ENCODE measurements at regions not wholly inside any gene's neighbourhood (a gene's known extent, or its start where the extent isn't known, plus 50 kb on each side); places are given as distances from the start of the nearest gene placed in this dataset.

GRCh38 chr5:91699429-91699828 lies 316.3 kb upstream of the ARRDC3 start:
- TF ChIP-seq, protein P1, sequence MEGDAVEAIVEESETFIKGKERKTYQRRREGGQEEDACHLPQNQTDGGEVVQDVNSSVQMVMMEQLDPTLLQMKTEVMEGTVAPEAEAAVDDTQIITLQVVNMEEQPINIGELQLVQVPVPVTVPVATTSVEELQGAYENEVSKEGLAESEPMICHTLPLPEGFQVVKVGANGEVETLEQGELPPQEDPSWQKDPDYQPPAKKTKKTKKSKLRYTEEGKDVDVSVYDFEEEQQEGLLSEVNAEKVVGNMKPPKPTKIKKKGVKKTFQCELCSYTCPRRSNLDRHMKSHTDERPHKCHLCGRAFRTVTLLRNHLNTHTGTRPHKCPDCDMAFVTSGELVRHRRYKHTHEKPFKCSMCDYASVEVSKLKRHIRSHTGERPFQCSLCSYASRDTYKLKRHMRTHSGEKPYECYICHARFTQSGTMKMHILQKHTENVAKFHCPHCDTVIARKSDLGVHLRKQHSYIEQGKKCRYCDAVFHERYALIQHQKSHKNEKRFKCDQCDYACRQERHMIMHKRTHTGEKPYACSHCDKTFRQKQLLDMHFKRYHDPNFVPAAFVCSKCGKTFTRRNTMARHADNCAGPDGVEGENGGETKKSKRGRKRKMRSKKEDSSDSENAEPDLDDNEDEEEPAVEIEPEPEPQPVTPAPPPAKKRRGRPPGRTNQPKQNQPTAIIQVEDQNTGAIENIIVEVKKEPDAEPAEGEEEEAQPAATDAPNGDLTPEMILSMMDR (IDR thresholded peaks at IDR 0.05; ENCODE audit: insufficient read depth, low read depth, low read length), result no peak
- POLR2A ChIA-PET, result no interaction called here
- no peaks in the 10 kb centered on the region for H3K36me3 ChIP-seq (ENCODE audit: control insufficient read depth, insufficient read depth, low read length)
- CTCF ChIA-PET, result no interaction called here
- no peak for DNase-seq (ENCODE audit: low read depth)
- no peak overlapping the region for H3K4me3 ChIP-seq (ENCODE audit: low read depth, low read length)
- H3K27me3 ChIP-seq (ENCODE audit: control insufficient read depth, insufficient read depth, low read length), result no peaks in the 10 kb centered on the region

DNA sequence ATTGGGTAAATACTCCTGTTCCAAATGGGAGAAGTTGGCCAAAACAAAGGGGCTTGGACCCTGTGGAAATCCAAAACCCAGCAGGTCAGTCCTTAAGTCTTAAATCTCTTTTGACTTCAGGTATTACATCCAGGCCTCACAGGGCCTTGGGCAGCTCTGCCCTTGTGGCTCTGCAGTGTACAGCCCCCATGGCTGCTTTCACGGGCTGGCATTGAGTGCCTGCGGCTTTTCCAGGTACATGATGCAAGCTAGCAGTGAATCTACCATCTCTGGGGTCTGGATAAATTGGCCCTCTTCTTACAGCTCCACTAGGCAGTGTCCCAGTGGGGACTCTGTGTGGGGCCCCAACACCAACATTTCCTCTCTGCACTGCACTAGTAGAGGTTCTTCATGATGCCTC lies 308.5 kb upstream of the ARRDC3 start:
- TF ChIP-seq, protein P1 (IDR thresholded peaks at IDR 0.05; ENCODE audit: insufficient read depth, low read depth, low read length), result no peak
- DNase-seq (ENCODE audit: low read depth), result no peak
- no peaks in the 10 kb centered on the region for H3K36me3 ChIP-seq (ENCODE audit: control insufficient read depth, insufficient read depth, low read length)
- no peak overlapping the region for H3K4me3 ChIP-seq (ENCODE audit: low read depth, low read length)
- POLR2A ChIA-PET, result no interaction called here
- no peaks in the 10 kb centered on the region for H3K27me3 ChIP-seq (ENCODE audit: control insufficient read depth, insufficient read depth, low read length)
- CTCF ChIA-PET, result no interaction called here

DNA sequence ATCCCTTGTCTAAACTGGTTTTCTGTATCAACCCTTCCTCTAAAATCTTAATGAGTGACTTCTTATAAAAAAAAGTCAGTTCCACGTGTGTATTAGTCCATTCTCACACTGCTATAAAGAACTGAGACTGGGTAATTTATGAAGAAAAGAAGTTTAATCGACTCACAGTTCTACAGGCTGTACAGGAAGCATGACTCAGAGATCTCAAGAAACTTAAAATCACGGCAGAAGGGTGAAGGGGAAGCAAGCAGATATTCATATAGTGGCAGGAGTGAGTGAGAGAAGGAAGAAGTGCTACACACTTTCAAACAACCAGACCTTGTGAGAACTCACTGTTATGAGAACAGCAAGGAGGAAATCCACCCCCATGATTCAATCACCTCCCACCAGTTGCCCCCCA lies 307.8 kb upstream of the ARRDC3 start:
- Histone ChIP-seq H3K4me3 (ENCODE audit: low read depth, low read length) (no peak overlapping the region), H3K27me3 (ENCODE audit: control insufficient read depth, insufficient read depth, low read length) (no peaks in the 10 kb centered on the region), H3K36me3 (ENCODE audit: control insufficient read depth, insufficient read depth, low read length) (no peaks in the 10 kb centered on the region)
- TF ChIP-seq, protein P1 (IDR thresholded peaks at IDR 0.05; ENCODE audit: insufficient read depth, low read depth, low read length), result no peak
- CTCF ChIA-PET, result no interaction called here
- POLR2A ChIA-PET, result no interaction called here
- no peak for DNase-seq (ENCODE audit: low read depth)

DNA sequence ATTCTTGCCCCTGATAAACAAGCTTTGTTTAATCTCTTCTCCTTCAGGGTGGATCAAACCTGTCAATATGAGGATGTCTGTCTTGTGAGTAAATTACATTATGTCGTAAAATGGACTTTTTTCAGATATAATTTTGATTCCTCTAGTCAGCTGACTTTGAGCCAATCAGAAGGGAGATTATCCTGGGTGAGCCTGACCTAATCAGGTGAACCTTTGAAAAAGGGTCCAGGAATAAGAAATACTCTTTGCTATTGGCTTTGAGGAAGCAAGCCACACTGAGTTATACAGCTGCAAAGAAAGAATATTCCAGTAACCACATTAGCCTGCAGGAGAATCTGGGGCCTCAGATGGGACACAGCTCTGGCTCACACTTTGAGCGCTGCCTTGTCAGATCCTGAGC lies 304.3 kb upstream of the ARRDC3 start:
- ChIA-PET POLR2A (no interaction called here), CTCF (interaction anchor here (0.6 kb wide), 1 partner anchor 28 kb away, joined by 3 read pairs; no protein-coding TSS in a partner anchor)
- Histone ChIP-seq H3K36me3 (ENCODE audit: control insufficient read depth, insufficient read depth, low read length) (no peaks in the 10 kb centered on the region), H3K4me3 (ENCODE audit: low read depth, low read length) (no peak overlapping the region), H3K27me3 (ENCODE audit: control insufficient read depth, insufficient read depth, low read length) (no peaks in the 10 kb centered on the region)
- TF ChIP-seq, protein P1 (IDR thresholded peaks at IDR 0.05; ENCODE audit: insufficient read depth, low read depth, low read length), result no peak
- no peak for DNase-seq (ENCODE audit: low read depth)

DNA sequence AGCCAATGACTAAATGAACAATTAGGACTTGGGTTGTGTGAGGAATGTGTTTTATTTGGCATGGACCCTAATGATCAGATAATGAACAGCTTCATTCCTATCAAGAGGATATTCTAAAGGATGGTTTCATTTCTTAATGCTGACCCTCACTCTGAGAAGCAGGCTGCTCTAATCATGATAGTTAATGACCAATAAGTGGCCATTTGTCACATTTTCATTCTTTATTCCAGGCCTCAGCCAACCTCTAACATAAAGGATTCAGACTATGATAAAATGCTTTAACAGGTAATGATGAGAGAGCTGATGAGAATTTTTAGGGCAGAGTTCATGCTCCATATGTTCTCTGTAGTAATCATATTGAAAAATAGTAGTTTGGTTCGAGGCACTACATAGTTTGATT lies 301.5 kb upstream of the ARRDC3 start:
- no peaks in the 10 kb centered on the region for H3K27me3 ChIP-seq (ENCODE audit: control insufficient read depth, insufficient read depth, low read length)
- no peak overlapping the region for H3K4me3 ChIP-seq (ENCODE audit: low read depth, low read length)
- TF ChIP-seq, protein P1 (IDR thresholded peaks at IDR 0.05; ENCODE audit: insufficient read depth, low read depth, low read length), result no peak
- ChIA-PET POLR2A (no interaction called here), CTCF (no interaction called here)
- H3K36me3 ChIP-seq (ENCODE audit: control insufficient read depth, insufficient read depth, low read length), result no peaks in the 10 kb centered on the region
- DNase-seq (ENCODE audit: low read depth), result no peak
